Stimulated activated naive CD8-positive, alpha-beta T cell treated with anti-CD3 and anti-CD28 coated beads, Interleukin-15, Interleukin-2, amounts not matched to agents 100 U/mL and 50 U/mL, for 24 hours (primary cell): ENCODE measurements at regions not wholly inside any gene's neighbourhood (a gene's known extent, or its start where the extent isn't known, plus 50 kb on each side); places are given as distances from the start of the nearest gene placed in this dataset.
"Not testable (repeated sequence)": the region's sequence is repeated elsewhere in the genome, so short reads cannot be mapped to it uniquely, and the experiment has no call there.

Experiments
- ATAC-seq: fragments of 150-1000 bp; cut with Tn5 transposase; one replicate; pipeline ENCODE4 v1.10.0; 2021
- DNase-seq: peaks from one replicate; pipeline ENCODE4 v3.0.0; 2021

DNA sequence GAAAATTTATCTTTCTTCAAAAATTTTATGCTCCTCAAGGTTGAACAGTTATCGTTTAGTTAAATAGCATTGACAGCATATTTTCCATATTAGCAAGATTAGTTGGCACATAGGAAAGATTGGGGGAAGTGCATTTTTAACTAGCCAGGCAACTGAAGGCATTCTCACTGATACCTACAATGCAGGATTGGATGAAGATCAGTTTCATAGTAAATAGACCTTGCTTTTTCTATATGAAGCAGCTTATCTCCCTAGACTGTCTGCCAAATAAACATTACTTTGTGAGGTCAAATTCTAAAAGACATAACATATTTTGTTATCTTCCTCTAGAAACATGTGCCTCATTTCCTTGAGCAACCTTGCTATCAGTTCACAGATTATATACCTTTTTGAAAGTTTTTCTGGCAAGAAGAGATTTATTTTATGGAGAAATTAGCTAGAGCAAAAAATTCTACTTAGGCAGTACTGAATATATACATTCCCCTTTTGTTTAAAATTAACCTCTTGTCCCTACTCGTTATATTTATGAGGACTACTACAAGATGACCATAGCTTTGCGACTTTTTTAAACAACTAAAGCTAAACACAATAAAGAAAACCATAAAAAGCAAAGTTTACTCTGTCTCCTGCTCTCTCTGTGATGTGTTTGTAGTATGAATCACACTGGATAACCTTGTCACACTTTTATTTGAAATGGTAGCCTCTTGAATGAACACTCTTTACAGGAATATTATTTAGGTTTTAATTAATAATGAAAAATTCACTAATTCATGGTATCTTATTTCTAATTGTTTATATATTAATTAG is 654.9 kb upstream of the TBL1XR1 start:
- no peak for DNase-seq
- ATAC-seq, result no peak

DNA sequence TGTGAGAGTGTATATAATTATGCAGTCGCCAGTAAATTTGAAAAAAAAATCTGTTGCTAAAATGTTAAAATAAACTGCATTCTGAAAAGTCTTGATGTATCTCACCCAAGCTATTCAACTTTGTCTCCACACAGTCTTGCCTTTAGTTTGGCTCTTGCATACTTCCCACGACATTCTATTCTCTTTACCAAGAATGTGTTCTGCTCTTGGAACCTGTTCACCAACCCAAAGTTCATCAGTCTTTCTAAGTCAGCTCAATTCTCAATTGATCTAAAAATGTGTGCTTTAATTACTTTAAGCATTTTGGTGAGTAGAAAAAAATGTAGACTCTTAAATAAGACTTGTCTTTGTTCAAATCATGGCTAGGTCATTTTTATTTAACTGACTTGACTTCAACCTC is 657.7 kb upstream of the TBL1XR1 start:
- no peak for DNase-seq

DNA sequence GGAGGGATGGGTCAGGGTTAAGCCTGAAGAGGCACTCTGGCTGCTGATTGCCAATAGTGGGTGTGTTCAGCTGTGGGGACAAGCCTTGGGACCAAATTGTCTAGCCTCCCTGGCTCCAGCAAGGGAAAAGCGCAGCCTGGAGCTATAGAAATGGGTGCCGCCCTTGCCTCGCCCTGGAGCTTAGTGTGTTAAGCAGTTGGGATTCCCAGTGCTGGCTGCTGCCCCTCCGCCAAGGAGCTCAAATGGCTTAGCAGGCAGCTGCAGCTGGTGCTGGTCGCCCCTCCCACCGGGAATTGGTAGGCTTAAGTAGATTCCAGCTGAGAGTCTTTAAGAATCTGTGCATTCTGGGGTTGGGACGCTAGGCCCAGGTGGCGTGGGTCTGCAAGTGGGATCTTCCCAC is 662.9 kb upstream of the TBL1XR1 start:
- DNase-seq, result no peak
- ATAC-seq, result no peak

More for the DNA sequence above, 657.7 kb upstream of the TBL1XR1 start:
- ATAC-seq, result no peak

DNA sequence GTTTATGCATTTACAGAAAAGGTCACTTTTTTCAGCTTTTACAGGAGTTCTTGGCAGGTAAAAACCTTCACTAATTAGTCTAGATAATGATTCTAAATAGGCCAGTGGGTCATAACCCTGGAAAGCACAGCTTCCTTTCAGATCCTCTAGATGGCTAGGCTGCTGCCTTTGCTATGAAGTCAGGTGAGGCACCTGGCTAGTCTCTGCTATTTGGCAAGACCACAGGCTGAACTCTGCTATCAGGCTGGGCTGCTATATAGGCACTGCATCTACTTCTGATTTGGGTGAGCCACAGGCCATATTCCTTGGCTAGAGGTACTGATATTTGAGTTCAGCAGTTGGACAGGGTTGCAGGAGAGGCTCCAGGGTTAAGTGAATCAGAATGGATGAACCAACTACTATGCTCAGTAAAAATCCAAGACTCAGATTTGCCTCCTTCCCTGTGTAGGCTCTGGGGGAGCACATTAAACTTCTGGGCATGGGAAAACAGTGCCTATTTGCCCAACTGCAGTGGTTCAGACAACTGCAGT is 665.7 kb upstream of the TBL1XR1 start:
- ATAC-seq (no peak), DNase-seq (no peak)

DNA sequence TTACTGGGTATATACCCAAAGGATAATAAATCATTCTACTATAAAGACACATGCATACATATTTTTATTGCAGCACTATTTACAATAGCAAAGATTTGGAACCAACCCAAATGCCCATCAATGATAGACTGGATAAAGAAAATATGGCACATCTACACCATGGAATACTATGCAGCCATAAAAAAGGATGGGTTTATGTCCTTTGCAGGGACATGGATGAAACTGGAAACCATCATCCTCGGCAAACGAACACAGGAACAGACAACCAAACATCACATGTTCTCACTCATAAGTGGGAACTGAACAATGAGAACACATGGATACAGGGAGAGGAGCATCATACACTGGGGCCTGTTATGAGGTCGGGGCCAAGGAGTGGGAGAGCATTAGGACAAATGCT is 665.0 kb upstream of the KCNMB2 start:
- not testable (repeated sequence) for DNase-seq, ATAC-seq

DNA sequence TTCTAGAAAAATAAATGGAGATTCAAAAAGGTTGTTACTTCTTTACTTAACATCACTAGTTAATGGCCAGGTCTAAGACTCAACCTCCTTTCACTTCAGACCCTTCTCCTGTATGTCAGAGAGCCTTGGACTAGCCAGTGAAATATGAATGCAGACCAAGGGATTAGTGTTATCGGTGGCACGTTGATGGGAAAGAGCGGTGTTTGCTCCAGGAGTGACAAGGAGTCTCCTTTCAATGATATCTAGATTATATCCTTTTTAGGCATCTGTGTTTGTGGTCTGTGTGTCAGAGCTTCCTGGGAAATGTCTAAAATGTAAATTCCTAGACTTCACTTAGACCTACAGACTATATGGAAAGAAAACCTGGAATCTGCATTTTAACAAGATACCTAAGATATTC is 658.0 kb upstream of the KCNMB2 start:
- no peak for DNase-seq
- no peak for ATAC-seq

DNA sequence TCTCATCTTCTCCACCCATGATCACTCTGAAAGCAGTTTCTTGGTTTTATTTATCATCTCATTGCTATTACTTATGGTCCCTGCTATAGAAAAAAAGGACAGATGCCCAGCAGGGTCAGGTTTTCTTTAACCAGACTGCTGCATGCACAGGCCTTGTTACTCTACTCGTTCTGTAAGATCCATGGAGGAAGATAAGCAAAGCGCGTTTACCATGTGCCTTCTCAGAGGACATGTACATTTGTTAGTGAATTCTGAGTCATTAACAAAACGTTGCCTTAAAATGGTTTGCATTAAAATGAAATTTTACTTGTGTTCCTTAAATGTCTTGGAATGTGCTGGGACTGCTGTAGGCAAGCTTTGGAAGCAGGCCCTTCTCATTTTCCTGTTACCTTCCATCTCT is 657.3 kb upstream of the KCNMB2 start:
- DNase-seq (no peak), ATAC-seq (no peak)

DNA sequence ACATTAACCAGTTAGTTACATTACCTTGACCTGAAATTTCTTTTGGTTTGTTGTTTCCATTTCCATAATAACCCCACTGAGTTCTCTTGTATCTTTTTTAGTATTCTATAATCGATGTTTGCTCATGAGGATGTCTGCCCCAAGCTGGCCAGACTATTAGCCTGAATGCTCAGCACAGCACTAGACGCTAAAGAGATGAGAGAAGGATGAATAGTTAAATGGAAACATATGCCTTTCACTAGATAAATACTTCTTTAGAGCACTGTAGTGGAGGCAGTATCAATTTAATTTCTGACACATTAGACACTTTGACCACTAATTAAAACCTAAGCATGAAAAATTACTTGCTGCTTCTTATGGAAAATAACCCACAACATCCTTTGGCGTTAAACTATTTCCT is 654.9 kb upstream of the KCNMB2 start:
- DNase-seq, result no peak
- ATAC-seq, result no peak

DNA sequence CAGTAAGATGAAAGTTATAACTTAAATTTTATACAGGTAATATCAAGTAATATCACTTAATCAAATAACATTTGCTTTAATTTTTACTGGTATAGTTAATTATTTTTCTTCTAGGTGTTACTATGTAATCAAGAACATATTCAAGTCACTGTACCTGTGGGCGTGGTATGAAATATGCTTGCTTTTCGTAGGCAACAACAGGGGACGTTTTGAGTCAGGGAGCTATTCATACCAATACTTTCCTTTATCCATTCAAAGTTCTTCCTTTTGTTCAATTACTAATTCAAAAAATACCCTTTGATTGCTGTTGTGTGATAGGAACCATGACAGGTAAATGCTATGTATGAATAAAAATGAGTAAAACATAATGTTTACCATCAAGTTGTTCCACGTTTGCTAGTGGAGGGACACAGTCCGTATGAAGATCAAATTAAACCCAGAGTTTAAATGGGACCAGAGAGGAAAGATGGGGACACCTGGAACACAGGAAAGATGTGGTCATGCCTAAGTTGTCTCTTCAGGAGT is 654.0 kb upstream of the KCNMB2 start:
- ATAC-seq (no peak), DNase-seq (no peak)

DNA sequence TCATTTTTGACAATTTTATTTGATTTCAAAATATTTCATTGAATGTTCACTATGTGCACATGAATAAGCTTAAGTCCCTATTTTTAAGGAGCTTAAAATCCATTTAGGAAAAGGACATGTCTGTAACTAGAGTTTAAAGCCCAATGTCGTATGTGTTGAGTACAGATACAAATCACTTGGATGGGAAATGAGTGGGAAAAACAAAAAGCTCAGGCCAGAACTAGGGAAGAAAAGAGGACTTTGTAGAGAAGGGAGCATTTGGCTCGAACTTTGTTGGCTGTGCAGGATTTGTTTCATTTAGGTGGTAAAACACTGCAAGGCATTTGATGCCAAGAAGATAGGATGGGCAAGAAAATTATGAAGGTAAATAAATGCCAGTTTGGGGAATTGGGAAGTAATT is 653.1 kb upstream of the KCNMB2 start:
- DNase-seq (no peak), ATAC-seq (no peak)

DNA sequence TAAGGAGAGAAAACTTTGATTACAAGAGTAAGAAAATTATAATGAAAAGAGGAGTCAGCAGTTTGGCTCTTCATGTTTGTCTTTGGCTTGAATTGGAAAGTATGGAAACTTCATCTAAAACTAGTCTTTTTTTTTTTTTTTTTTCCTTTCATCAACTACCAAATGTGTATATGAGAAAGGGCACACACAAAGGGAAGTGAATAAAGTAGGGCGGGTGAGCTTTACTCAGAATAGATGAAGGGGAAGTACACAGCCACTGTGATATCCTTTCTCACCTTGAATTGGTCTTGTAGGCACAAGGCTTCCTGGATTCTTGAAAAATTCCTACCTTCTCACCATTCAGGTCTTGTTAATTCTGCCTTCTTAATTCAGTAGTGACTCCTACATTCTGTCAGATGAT is 652.3 kb upstream of the KCNMB2 start:
- ATAC-seq (peak; percentile 52), DNase-seq (no peak)

DNA sequence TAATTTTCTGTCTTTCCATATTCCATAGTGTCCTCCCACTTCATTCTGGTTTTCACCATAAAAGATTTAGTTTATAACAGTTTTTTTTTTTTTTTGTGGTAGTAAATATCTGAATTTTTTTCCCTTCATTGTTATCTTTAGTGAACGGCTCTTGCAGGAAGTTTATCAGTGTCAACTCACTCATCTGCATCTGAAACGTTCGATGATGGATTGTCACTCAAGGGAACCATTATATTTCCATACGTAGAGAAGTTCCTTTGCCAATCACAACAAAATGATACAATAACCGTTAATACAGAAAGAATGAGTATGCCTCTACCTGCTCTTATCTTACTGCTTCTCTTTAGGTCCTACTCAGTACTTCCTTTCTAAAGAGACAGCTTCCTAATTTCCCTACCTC is 651.2 kb upstream of the KCNMB2 start:
- ATAC-seq, result no peak
- DNase-seq, result no peak

DNA sequence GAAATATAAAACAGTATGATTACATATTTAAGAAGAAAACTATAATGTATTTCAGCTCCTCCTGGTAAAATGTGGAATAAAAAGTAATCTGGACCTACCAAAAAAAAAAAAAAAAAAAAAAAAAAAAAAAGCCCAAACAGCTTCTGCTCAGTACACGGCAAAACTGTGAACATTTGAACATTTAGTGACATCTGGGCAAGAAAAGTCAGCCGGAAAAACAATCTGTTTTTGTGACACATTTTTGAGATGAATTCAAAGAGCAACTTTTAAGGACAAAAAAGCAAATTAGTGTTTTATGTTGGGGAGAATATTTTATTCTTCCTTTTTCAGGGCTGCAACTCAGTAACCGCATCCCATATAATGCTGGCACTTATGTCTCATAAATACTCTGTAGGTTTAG is 649.7 kb upstream of the KCNMB2 start:
- no peak for DNase-seq
- ATAC-seq, result no peak

DNA sequence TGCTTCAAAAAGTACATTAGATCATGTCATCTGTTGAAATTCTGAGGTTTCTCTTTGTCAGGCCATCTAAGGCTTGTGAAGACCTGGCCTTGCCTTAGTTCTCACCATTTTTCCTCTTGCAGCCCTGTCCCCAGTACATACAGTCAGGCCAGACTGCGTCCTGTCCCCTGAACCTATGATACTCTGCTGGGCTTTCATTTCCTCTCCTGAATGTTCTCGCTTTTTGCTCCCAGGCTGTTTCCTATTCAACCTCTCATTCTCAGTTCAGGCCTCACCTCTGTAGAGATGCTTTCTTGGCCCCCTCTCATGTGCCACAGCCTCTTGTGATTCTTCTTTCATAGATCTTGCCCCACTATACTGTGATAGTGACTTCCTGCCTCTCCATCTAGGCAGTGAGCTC is 648.8 kb upstream of the KCNMB2 start:
- DNase-seq (no peak), ATAC-seq (no peak)

DNA sequence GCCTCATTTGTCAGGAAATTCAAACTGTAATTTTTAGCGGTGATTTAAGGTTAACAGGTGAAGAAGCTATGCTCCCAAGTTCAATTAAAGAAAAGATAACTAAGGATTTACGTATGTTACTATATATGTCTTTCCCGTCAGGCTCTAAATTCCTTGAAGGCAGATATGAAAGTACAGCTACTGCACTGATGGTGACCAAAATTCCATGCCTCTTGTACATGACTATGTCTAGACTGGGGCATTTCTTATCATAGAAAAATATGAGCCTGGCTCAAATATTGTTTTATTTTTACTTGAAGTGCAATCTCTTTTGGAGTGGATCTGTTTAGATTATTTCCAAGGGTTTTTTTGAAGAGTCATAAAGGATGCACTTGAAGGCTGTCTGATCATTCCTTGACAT is 647.1 kb upstream of the KCNMB2 start:
- DNase-seq, result no peak
- no peak for ATAC-seq

DNA sequence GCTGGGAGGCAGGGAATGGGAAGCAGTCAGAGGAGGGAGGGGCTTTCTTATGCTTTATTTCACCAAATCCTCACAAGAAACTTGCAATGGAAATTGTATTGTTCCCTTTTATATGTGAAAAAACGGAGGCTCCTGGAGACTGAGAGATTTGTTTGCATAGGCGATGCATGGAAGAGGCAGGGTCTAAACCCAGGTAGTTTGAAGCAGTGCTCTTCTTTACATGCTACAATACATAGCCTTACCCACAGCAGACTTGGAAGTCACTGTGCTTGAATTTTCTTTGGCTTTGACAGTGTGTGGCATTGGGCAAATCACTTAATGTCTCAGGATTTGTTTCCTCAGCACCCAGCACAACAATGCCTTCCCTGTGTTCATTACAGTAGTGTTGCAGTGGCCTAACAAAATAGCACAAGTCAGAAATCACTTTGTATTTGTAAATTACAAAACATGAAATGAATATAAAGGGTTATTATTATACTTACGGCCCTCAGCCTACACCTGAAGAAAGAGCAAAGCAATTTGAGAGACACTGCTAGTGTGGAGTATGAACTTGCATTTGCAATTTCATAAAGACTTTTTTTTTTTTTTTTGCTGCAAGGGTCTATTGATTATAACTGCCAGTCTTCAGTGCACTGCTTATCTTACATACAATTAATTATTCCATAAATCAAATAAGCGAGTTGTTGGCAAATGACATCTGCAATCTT is 646.4 kb upstream of the KCNMB2 start:
- ATAC-seq, result no peak
- no peak for DNase-seq

DNA sequence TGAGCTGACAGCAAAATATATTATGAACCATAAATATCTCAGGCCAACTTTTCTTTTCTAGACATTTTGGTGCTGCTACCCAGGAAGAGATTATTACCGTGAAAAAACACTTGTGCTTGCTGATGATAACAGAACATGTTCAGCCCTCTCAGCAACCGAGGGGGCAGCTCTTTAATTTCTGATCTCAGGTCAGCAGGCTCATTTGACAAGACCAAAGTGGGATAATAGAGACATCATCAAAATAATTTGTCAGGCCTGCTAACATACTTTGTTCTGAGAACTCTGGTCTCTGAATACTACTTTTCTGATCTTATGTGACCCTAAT is 645.9 kb upstream of the KCNMB2 start:
- ATAC-seq (no peak), DNase-seq (no peak)

DNA sequence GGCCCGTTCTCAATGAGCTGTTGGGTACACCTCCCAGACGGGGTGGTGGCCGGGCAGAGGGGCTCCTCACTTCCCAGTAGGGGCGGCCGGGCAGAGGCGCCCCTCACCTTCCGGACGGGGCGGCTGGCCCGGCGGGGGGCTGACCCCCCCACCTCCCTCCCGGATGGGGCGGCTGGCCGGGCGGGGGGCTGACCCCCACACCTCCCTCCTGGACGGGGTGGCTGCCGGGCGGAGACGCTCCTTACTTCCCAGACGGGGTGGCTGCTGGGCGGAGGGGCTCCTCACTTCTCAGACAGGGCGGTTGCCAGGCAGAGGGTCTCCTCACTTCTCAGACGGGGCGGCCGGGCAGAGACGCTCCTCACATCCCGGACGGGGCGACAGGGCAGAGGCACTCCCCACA is 644.7 kb upstream of the KCNMB2 start:
- ATAC-seq, DNase-seq: not testable (repeated sequence)

DNA sequence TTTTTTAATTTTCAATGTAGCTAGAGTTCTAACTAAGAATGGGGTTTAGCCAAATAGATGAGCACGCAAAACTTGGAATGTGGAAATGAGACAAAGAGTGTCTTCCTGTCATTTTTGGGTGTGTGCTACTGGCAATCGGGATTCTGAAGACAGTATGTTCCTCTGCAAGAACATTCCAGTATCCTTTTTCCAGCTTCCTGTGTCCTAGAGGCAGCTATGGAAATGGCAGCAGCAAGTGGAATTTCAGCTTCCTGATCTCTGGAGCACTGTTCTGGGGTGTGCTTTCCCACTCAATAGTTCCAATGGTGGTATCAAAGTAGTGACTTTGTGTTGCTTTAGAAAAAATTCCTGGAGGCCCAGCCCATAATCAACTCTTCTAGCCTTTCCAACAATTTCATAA is 642.9 kb upstream of the KCNMB2 start:
- DNase-seq (no peak), ATAC-seq (no peak)

DNA sequence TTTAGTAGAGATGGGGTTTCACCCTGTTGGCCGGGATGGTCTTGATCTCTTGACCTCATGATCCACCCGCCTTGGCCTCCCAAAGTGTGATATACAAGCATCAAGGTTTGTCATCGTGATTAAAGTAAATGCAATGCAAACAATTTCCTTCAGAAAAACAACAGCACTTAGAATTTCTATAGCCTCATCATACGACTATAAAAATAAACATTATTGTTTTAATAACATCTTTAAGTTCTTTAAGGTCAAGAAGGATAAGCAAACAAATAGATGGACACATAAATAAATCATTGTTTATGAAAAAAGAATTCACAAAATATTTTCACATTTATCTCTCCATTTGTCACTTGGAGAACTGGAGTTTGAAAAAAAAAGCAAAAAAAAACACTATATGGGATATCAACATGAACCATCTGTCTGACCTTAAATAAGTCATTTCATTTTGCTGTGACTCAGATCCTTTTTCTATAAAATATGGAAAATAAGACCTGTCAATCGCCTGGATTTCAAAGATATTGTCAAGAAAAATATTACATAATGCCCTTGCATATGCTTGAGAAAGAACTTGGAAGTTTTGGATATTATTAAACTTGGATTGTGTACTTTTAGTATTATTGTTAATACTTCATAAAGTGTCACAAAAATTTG is 642.0 kb upstream of the KCNMB2 start:
- DNase-seq, result no peak
- ATAC-seq, result no peak

DNA sequence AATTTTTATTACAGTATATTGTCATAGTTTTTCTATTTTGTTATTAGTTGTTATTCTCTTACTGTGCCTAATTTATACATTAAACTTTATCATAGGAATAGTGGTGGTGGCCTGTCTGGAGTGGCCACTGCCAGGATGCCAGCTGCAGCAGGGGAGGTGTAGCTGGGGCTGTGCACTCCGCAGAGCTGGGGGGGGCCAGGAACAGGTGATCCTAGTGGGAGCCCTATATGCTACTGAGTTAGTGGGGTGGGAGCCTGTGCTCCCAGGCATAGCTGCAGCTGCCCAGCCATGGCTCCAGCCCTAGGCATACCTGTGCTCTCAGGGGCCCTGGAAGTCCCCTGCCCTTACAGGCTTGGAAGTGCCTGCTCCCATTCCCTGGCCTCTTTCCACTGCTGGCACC is 638.1 kb upstream of the KCNMB2 start:
- DNase-seq (no peak), ATAC-seq (no peak)

DNA sequence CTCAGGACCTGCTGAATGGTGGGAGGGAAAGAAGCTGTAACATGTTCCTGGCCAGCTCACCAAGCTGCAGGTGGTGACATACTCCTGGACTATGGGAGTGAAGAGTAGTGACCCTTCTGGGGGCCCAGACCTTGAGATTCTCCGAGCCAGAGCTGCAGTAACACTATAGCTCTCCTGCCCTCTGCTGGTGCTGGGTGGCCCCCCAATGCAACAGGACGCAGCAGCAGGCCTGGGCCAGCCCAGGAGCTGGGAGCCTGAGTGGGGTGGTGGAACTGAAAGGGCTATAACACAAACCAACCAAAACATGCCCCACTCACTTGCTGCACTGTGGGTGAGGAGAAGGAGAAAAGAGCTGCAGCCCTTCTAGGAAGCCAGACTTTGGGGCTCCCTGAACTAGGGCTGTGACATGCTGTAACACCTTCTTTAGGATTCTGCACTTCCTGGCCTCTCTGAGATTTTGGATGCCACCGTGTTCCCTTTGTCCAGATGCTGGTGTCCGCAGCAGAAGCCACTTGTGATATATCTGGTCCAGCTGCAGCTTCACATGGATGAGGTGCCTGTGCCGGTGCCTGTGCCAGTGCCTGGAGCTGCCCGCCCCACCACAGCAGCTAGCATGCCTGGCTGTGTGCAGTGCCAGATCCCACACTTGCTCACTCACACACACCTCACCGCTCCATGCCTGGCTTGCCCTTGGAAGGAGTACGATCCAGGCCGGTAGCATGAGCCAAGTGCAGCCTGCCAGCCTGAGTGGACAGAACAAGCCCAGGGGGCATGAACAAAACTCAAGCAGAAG is 636.8 kb upstream of the KCNMB2 start:
- DNase-seq (no peak), ATAC-seq (no peak)
